Psoas muscle (tissue), 7 donors: ENCODE measurements at regions not wholly inside any gene's neighbourhood (a gene's known extent, or its start where the extent isn't known, plus 50 kb on each side); places are given as distances from the start of the nearest gene placed in this dataset.
"Not testable (repeated sequence)": the region's sequence is repeated elsewhere in the genome, so short reads cannot be mapped to it uniquely, and the experiment has no call there.

Experiments used
- ATAC-seq, 4 donors: fragments of 200-7000 bp; cut with Tn5 transposase; one replicate each; pipeline ENCODE4 v1.9.1; 2020; ENCODE audit warnings: moderate library complexity in 3 of 4, mild to moderate bottlenecking in 2 of 4
- DNase-seq, 2 donors: peaks; one replicate each; pipeline ENCODE4 v3.0.0-alpha.2; 2020
- H3K27ac ChIP-seq: fragments of 200-600 bp; one replicate; pipeline ENCODE4 v1.8.0; 2022
- H3K27me3 ChIP-seq, 3 donors: fragments of 200-600 bp in 1 of 3; one replicate each; pipeline versions ENCODE4 v1.6.1 to v1.8.0; 2013 to 2022; ENCODE audit warnings: low read length in 2 of 3, mild to moderate bottlenecking in 2 of 3, moderate library complexity in 1 of 3; ENCODE audit not compliant: insufficient read depth in 3 of 3
- H3K36me3 ChIP-seq, 2 donors: fragments of 200-600 bp in 1 of 2; one replicate each; pipeline versions ENCODE4 v1.6.1 to v1.8.0; 2013 to 2022; ENCODE audit warnings: low read depth in 1 of 2, mild to moderate bottlenecking in 1 of 2, moderate library complexity in 1 of 2; ENCODE audit not compliant: insufficient read depth in 1 of 2
- H3K4me1 ChIP-seq: fragments of 200-600 bp; one replicate; pipeline ENCODE4 v1.8.0; 2022
- H3K4me3 ChIP-seq: fragments of 200-600 bp; one replicate; pipeline ENCODE4 v1.8.0; 2022; ENCODE audit warnings: mild to moderate bottlenecking
- H3K9me3 ChIP-seq: fragments of 200-600 bp; one replicate; pipeline ENCODE4 v1.8.0; 2022
- WGBS, 3 donors: extraction: QIAGEN DNeasy Blood & Tissue Kit; methylation state at CpG; one replicate each; pipeline versions ENCODE4 v1.1.6 to v1.1.7; 2013; 5-methylcytosine and 5-hydroxymethylcytosine counted together
- intact Hi-C, 2 donors: fragments of 100-400 bp; cut with DNase I; formaldehyde crosslinking; loops; one replicate each; pipeline versions ENCODE4 v1.11.0 to v1.14.2; 2022
- TF ChIP-seq, protein P1 (sequence below): fragments of 200-600 bp; IDR thresholded peaks from one replicate; pipeline ENCODE4 v1.8.0; 2022; ENCODE audit warnings: antibody characterized with exemption
- donor health status: healthy with polysubstance abuse.
- donor health status: DM: no; HTN: no; CAD: no; lungs with moderate emphysema.
- donor health status: Bipolar disorder and iron deficiency.
- donor health status: healthy.
- donor health status: DM: yes; HTN: yes; CAD: no.
- donor health status: DM: no; HTN: no; CAD: no.
- donor health status: DM: yes; HTN: yes; CAD: no.

DNA sequence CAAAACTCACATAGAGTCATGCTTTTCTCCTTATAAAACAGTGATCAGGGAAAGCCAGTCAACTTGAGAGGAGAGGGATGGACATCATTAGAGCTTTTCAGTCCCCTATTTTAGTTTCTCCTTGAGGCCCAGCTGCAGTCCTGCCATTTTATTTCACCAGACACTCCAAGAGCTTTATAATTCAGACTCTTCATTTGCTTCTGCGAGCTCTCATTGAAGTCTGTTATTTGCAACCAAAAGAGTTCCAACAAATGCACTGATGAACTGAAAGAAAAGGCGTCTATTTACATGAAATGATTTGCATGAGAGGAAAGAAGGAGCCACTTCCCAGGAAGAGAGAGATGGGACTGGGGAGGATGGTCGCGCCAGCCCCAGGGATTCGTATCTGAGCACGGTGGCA is 86.8 kb downstream of the NDUFA12 start:
- no peaks in the 10 kb centered on the region for H3K27me3 ChIP-seq
- H3K27ac ChIP-seq = no peak overlapping the region
- no peak overlapping the region for H3K4me3 ChIP-seq
- WGBS, 3 donors = 83 to 86% (median 83%) methylated on average over 6 of the region's 6 CpGs
- H3K36me3 ChIP-seq = no peaks in the 10 kb centered on the region
- ATAC-seq (no peak), DNase-seq (no peak)
- H3K4me1 ChIP-seq = no peaks in the 10 kb centered on the region
- H3K9me3 ChIP-seq = no peaks in the 10 kb centered on the region
- TF ChIP-seq, protein P1, sequence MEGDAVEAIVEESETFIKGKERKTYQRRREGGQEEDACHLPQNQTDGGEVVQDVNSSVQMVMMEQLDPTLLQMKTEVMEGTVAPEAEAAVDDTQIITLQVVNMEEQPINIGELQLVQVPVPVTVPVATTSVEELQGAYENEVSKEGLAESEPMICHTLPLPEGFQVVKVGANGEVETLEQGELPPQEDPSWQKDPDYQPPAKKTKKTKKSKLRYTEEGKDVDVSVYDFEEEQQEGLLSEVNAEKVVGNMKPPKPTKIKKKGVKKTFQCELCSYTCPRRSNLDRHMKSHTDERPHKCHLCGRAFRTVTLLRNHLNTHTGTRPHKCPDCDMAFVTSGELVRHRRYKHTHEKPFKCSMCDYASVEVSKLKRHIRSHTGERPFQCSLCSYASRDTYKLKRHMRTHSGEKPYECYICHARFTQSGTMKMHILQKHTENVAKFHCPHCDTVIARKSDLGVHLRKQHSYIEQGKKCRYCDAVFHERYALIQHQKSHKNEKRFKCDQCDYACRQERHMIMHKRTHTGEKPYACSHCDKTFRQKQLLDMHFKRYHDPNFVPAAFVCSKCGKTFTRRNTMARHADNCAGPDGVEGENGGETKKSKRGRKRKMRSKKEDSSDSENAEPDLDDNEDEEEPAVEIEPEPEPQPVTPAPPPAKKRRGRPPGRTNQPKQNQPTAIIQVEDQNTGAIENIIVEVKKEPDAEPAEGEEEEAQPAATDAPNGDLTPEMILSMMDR = no peak
- intact Hi-C loops = no loop called here

- TF ChIP-seq, protein P1 = no peak
- Histone ChIP-seq H3K4me3 (no peak overlapping the region), H3K9me3 (no peaks in the 10 kb centered on the region), H3K36me3 (no peaks in the 10 kb centered on the region), H3K27me3 (no peaks in the 10 kb centered on the region), H3K4me1 (no peaks in the 10 kb centered on the region), H3K27ac (no peak overlapping the region)
- DNase-seq = no peak
- intact Hi-C loops = no loop called here
- ATAC-seq = no peak
- 62 to 80% (median 75%) methylated on average over 4 of the region's 4 CpGs for WGBS, 3 donors
These were observed 93.8 kb downstream of the NDUFA12 start for GRCh38 chr12:94909663-94910062.

- H3K9me3 ChIP-seq, H3K27ac ChIP-seq, DNase-seq, H3K4me3 ChIP-seq, intact Hi-C loops, H3K4me1 ChIP-seq, ATAC-seq, H3K27me3 ChIP-seq, H3K36me3 ChIP-seq: not testable (repeated sequence)
- WGBS, 3 donors = 95 to 97% (median 96%) methylated on average over 4 of the region's 4 CpGs
These were observed 97.7 kb downstream of the NDUFA12 start for GRCh38 chr12:94905749-94906148.

GRCh38 chr12:94900496-94900895 is 103.0 kb downstream of the NDUFA12 start:
- no peak for DNase-seq
- no peak overlapping the region for H3K4me3 ChIP-seq
- H3K4me1 ChIP-seq = no peaks in the 10 kb centered on the region
- intact Hi-C loops = no loop called here
- H3K27ac ChIP-seq = no peak overlapping the region
- H3K9me3 ChIP-seq = no peaks in the 10 kb centered on the region
- ATAC-seq = no peak
- TF ChIP-seq, protein P1 = no peak
- H3K36me3 ChIP-seq = no peaks in the 10 kb centered on the region
- peaks cover 0 to 2% (median 0%) of the 10 kb centered on the region in 3 donors for H3K27me3 ChIP-seq
- WGBS, 3 donors = 81 to 93% (median 83%) methylated on average over 2 of the region's 2 CpGs

GRCh38 chr12:94898388-94898787 is 105.1 kb downstream of the NDUFA12 start:
- Histone ChIP-seq H3K27ac (no peak overlapping the region), H3K36me3 (no peaks in the 10 kb centered on the region), H3K4me3 (no peak overlapping the region), H3K9me3 (no peaks in the 10 kb centered on the region), H3K27me3 (peaks cover 0 to 2% (median 0%) of the 10 kb centered on the region in 3 donors), H3K4me1 (no peaks in the 10 kb centered on the region)
- intact Hi-C loops = no loop called here
- TF ChIP-seq, protein P1 = no peak
- DNase-seq = no peak
- WGBS, 3 donors = 63 to 77% (median 76%) methylated on average over 1 of the region's 1 CpG
- no peak for ATAC-seq
